ENCODE measurements at regions not wholly inside any gene's neighbourhood (a gene's known extent, or its start where the extent isn't known, plus 50 kb on each side); places are given as distances from the start of the nearest gene placed in this dataset.
A peak's percentile ranks its signal among the peaks of the same experiment; 100 is the strongest.

GRCh38 chr4:152202415-152202814 lies 333.5 kb downstream of the FBXW7 start:
- Histone ChIP-seq H3K9ac (ENCODE audit: low read depth in 1 of 3, low read length in 3 of 3) (no peak overlapping the region), H3K36me3 (ENCODE audit: control insufficient read depth in 3 of 3, insufficient read depth in 3 of 3, low read length in 3 of 3) (no peaks in the 10 kb centered on the region), H3K27me3 (ENCODE audit: control insufficient read depth in 3 of 3, insufficient read depth in 3 of 3, low read length in 3 of 3) (no peaks in the 10 kb centered on the region), H3K27ac (ENCODE audit: low read depth, low read length) (no peak overlapping the region), H3K4me3 (ENCODE audit: low read length in 3 of 3) (no peak overlapping the region), H3K4me1 (ENCODE audit: control insufficient read depth in 3 of 3, insufficient read depth in 3 of 3, low read length in 3 of 3) (peaks cover 0 to 3% (median 2%) of the 10 kb centered on the region in 3 donors), H3K9me3 (ENCODE audit: control insufficient read depth in 3 of 3, low read length in 3 of 3) (no peaks in the 10 kb centered on the region)

GRCh38 chr4:152200511-152201333 lies 335.2 kb downstream of the FBXW7 start:
- Histone ChIP-seq H3K27me3 (ENCODE audit: control insufficient read depth in 3 of 3, insufficient read depth in 3 of 3, low read length in 3 of 3) (no peaks in the 10 kb centered on the region), H3K4me1 (ENCODE audit: control insufficient read depth in 3 of 3, insufficient read depth in 3 of 3, low read length in 3 of 3) (peaks cover 9 to 11% (median 10%) of the 10 kb centered on the region in 3 donors), H3K27ac (ENCODE audit: low read depth, low read length) (no peak overlapping the region), H3K9ac (ENCODE audit: low read depth in 1 of 3, low read length in 3 of 3) (no peak overlapping the region), H3K36me3 (ENCODE audit: control insufficient read depth in 3 of 3, insufficient read depth in 3 of 3, low read length in 3 of 3) (no peaks in the 10 kb centered on the region), H3K4me3 (ENCODE audit: low read length in 3 of 3) (no peak overlapping the region), H3K9me3 (ENCODE audit: control insufficient read depth in 3 of 3, low read length in 3 of 3) (no peaks in the 10 kb centered on the region)

- Histone ChIP-seq H3K27me3 (ENCODE audit: control insufficient read depth in 3 of 3, insufficient read depth in 3 of 3, low read length in 3 of 3) (no peaks in the 10 kb centered on the region), H3K27ac (ENCODE audit: low read depth, low read length) (peak overlapping the region; percentile 54), H3K36me3 (ENCODE audit: control insufficient read depth in 3 of 3, insufficient read depth in 3 of 3, low read length in 3 of 3) (no peaks in the 10 kb centered on the region), H3K4me3 (ENCODE audit: low read length in 3 of 3) (peak overlapping the region; percentile 8 to 42 (median 38)), H3K9me3 (ENCODE audit: control insufficient read depth in 3 of 3, low read length in 3 of 3) (no peaks in the 10 kb centered on the region), H3K4me1 (ENCODE audit: control insufficient read depth in 3 of 3, insufficient read depth in 3 of 3, low read length in 3 of 3) (peaks cover 9 to 11% (median 10%) of the 10 kb centered on the region in 3 donors), H3K9ac (ENCODE audit: low read depth in 1 of 3, low read length in 3 of 3) (peak overlapping the region; percentile 19 to 51 (median 42))
Observed at GRCh38 chr4:152197211-152197610, 338.7 kb downstream of the FBXW7 start.

- H3K36me3 ChIP-seq (ENCODE audit: control insufficient read depth in 3 of 3, insufficient read depth in 3 of 3, low read length in 3 of 3) = no peaks in the 10 kb centered on the region
- H3K27me3 ChIP-seq (ENCODE audit: control insufficient read depth in 3 of 3, insufficient read depth in 3 of 3, low read length in 3 of 3) = no peaks in the 10 kb centered on the region
- H3K4me1 ChIP-seq (ENCODE audit: control insufficient read depth in 3 of 3, insufficient read depth in 3 of 3, low read length in 3 of 3) = peaks cover 9 to 11% (median 10%) of the 10 kb centered on the region in 3 donors
- H3K9me3 ChIP-seq (ENCODE audit: control insufficient read depth in 3 of 3, low read length in 3 of 3) = no peaks in the 10 kb centered on the region
- H3K27ac ChIP-seq (ENCODE audit: low read depth, low read length) = no peak overlapping the region
- H3K9ac ChIP-seq (ENCODE audit: low read depth in 1 of 3, low read length in 3 of 3) = no peak overlapping the region
- H3K4me3 ChIP-seq (ENCODE audit: low read length in 3 of 3) = no peak overlapping the region
Observed at GRCh38 chr4:152195888-152196287, 340.0 kb downstream of the FBXW7 start.

- H3K36me3 ChIP-seq (ENCODE audit: control insufficient read depth in 3 of 3, insufficient read depth in 3 of 3, low read length in 3 of 3) = no peaks in the 10 kb centered on the region
- H3K4me3 ChIP-seq (ENCODE audit: low read length in 3 of 3) = no peak overlapping the region
- H3K9me3 ChIP-seq (ENCODE audit: control insufficient read depth in 3 of 3, low read length in 3 of 3) = no peaks in the 10 kb centered on the region
- H3K9ac ChIP-seq (ENCODE audit: low read depth in 1 of 3, low read length in 3 of 3) = no peak overlapping the region
- no peaks in the 10 kb centered on the region for H3K27me3 ChIP-seq (ENCODE audit: control insufficient read depth in 3 of 3, insufficient read depth in 3 of 3, low read length in 3 of 3)
- H3K27ac ChIP-seq (ENCODE audit: low read depth, low read length) = no peak overlapping the region
- peaks cover 27 to 29% (median 28%) of the 10 kb centered on the region in 3 donors for H3K4me1 ChIP-seq (ENCODE audit: control insufficient read depth in 3 of 3, insufficient read depth in 3 of 3, low read length in 3 of 3)
Observed at GRCh38 chr4:152193059-152193458, 342.8 kb downstream of the FBXW7 start.

- Histone ChIP-seq H3K9me3 (ENCODE audit: control insufficient read depth in 3 of 3, low read length in 3 of 3) (no peaks in the 10 kb centered on the region), H3K4me3 (ENCODE audit: low read length in 3 of 3) (no peak overlapping the region), H3K36me3 (ENCODE audit: control insufficient read depth in 3 of 3, insufficient read depth in 3 of 3, low read length in 3 of 3) (no peaks in the 10 kb centered on the region), H3K27me3 (ENCODE audit: control insufficient read depth in 3 of 3, insufficient read depth in 3 of 3, low read length in 3 of 3) (no peaks in the 10 kb centered on the region), H3K27ac (ENCODE audit: low read depth, low read length) (no peak overlapping the region), H3K9ac (ENCODE audit: low read depth in 1 of 3, low read length in 3 of 3) (no peak overlapping the region), H3K4me1 (ENCODE audit: control insufficient read depth in 3 of 3, insufficient read depth in 3 of 3, low read length in 3 of 3) (peaks cover 21 to 22% (median 21%) of the 10 kb centered on the region in 3 donors)
Observed at GRCh38 chr4:152190907-152191306, 345.0 kb downstream of the FBXW7 start.

GRCh38 chr4:152189451-152190179 lies 346.3 kb downstream of the FBXW7 start:
- Histone ChIP-seq H3K4me1 (ENCODE audit: control insufficient read depth in 3 of 3, insufficient read depth in 3 of 3, low read length in 3 of 3) (peaks cover 21 to 26% (median 21%) of the 10 kb centered on the region in 3 donors), H3K36me3 (ENCODE audit: control insufficient read depth in 3 of 3, insufficient read depth in 3 of 3, low read length in 3 of 3) (no peaks in the 10 kb centered on the region), H3K27me3 (ENCODE audit: control insufficient read depth in 3 of 3, insufficient read depth in 3 of 3, low read length in 3 of 3) (no peaks in the 10 kb centered on the region), H3K4me3 (ENCODE audit: low read length in 3 of 3) (no peak overlapping the region), H3K9me3 (ENCODE audit: control insufficient read depth in 3 of 3, low read length in 3 of 3) (no peaks in the 10 kb centered on the region), H3K9ac (ENCODE audit: low read depth in 1 of 3, low read length in 3 of 3) (peak overlapping the region in 1 of 3 donors; percentile 26), H3K27ac (ENCODE audit: low read depth, low read length) (no peak overlapping the region)

GRCh38 chr4:152188801-152189200 lies 347.1 kb downstream of the FBXW7 start:
- Histone ChIP-seq H3K9me3 (ENCODE audit: control insufficient read depth in 3 of 3, low read length in 3 of 3) (no peaks in the 10 kb centered on the region), H3K36me3 (ENCODE audit: control insufficient read depth in 3 of 3, insufficient read depth in 3 of 3, low read length in 3 of 3) (no peaks in the 10 kb centered on the region), H3K4me3 (ENCODE audit: low read length in 3 of 3) (peak overlapping the region in 1 of 3 donors; percentile 30), H3K27ac (ENCODE audit: low read depth, low read length) (peak overlapping the region; percentile 61), H3K4me1 (ENCODE audit: control insufficient read depth in 3 of 3, insufficient read depth in 3 of 3, low read length in 3 of 3) (peaks cover 21 to 26% (median 21%) of the 10 kb centered on the region in 3 donors), H3K9ac (ENCODE audit: low read depth in 1 of 3, low read length in 3 of 3) (peak overlapping the region in 1 of 3 donors; percentile 52), H3K27me3 (ENCODE audit: control insufficient read depth in 3 of 3, insufficient read depth in 3 of 3, low read length in 3 of 3) (no peaks in the 10 kb centered on the region)

GRCh38 chr4:152187693-152188092 lies 348.2 kb downstream of the FBXW7 start:
- Histone ChIP-seq H3K4me3 (ENCODE audit: low read length in 3 of 3) (no peak overlapping the region), H3K27me3 (ENCODE audit: control insufficient read depth in 3 of 3, insufficient read depth in 3 of 3, low read length in 3 of 3) (no peaks in the 10 kb centered on the region), H3K36me3 (ENCODE audit: control insufficient read depth in 3 of 3, insufficient read depth in 3 of 3, low read length in 3 of 3) (no peaks in the 10 kb centered on the region), H3K27ac (ENCODE audit: low read depth, low read length) (no peak overlapping the region), H3K4me1 (ENCODE audit: control insufficient read depth in 3 of 3, insufficient read depth in 3 of 3, low read length in 3 of 3) (peaks cover 21 to 26% (median 21%) of the 10 kb centered on the region in 3 donors), H3K9me3 (ENCODE audit: control insufficient read depth in 3 of 3, low read length in 3 of 3) (no peaks in the 10 kb centered on the region), H3K9ac (ENCODE audit: low read depth in 1 of 3, low read length in 3 of 3) (no peak overlapping the region)
